ENCODE measurements at regions not wholly inside any gene's neighbourhood (a gene's known extent, or its start where the extent isn't known, plus 50 kb on each side); places are given as distances from the start of the nearest gene placed in this dataset.

GRCh38 chr7:50190776-50191175 lies 97.7 kb upstream of the ZPBP start (continued):
- TF ChIP-seq ZNF532 (CRISPR knock-in tag; IDR thresholded peaks at IDR 0.05; ENCODE audit: borderline replicate concordance) = no peak
- no peak for TF ChIP-seq ZNF138 (CRISPR knock-in tag; conservative IDR thresholded peaks at IDR 0.05)
- TF ChIP-seq KAT7 (CRISPR knock-in tag; IDR thresholded peaks at IDR 0.05; ENCODE audit: borderline replicate concordance) = no peak
- TF ChIP-seq MXD4 (CRISPR knock-in tag; IDR thresholded peaks at IDR 0.05; ENCODE audit: borderline replicate concordance) = no peak
- TF ChIP-seq ZNF219 (CRISPR knock-in tag; IDR thresholded peaks at IDR 0.05; ENCODE audit: borderline replicate concordance) = no peak
- TF ChIP-seq ETV6 (CRISPR knock-in tag; IDR thresholded peaks at IDR 0.05) = no peak
- TF ChIP-seq ZNF396 (CRISPR knock-in tag; IDR thresholded peaks at IDR 0.05; ENCODE audit: borderline replicate concordance) = no peak

GRCh38 chr7:50189371-50189770 lies 96.3 kb upstream of the ZPBP start:
- TF ChIP-seq ZNF317 (CRISPR knock-in tag; IDR thresholded peaks at IDR 0.05; ENCODE audit: borderline replicate concordance, low read depth) (no peak), ZNF138 (CRISPR knock-in tag; conservative IDR thresholded peaks at IDR 0.05) (no peak), FOXK1 (CRISPR knock-in tag; IDR thresholded peaks at IDR 0.05) (no peak), ZNF425 (CRISPR knock-in tag; conservative IDR thresholded peaks at IDR 0.05) (no peak), SP1 (CRISPR knock-in tag; conservative IDR thresholded peaks at IDR 0.05) (no peak), CREM (CRISPR knock-in tag; IDR thresholded peaks at IDR 0.05) (no peak), EMX1 (CRISPR knock-in tag; IDR thresholded peaks at IDR 0.05) (no peak), GRHL2 (CRISPR knock-in tag; IDR thresholded peaks at IDR 0.05; ENCODE audit: insufficient replicate concordance, severe bottlenecking) (no peak), IRF2 (CRISPR knock-in tag; IDR thresholded peaks at IDR 0.05; ENCODE audit: borderline replicate concordance, low read depth) (no peak), TEAD1 (CRISPR knock-in tag; IDR thresholded peaks at IDR 0.05) (no peak), NR3C1 (CRISPR knock-in tag; conservative IDR thresholded peaks at IDR 0.05; ENCODE audit: low read depth) (no peak)
- H3K4me3 Mint-ChIP-seq = no peak overlapping the region
- ChIA-PET CTCF (no interaction called here), POLR2A (no interaction called here)
- DNase-seq (ENCODE audit: low spot score) = no peak
- no peak for ATAC-seq
- peaks cover 5% of the 10 kb centered on the region for H3K4me1 Mint-ChIP-seq
- H3K36me3 Mint-ChIP-seq = no peaks in the 10 kb centered on the region
- no peak overlapping the region for H3K27ac Mint-ChIP-seq
- H3K9me3 Mint-ChIP-seq = peaks cover 22% of the 10 kb centered on the region
- no peaks in the 10 kb centered on the region; the same call in 1 of the 2 replicates for H3K27me3 Mint-ChIP-seq (ENCODE audit: low read depth)

GRCh38 chr7:50185951-50186682 lies 93.1 kb upstream of the ZPBP start:
- Mint-ChIP-seq H3K27ac (no peak overlapping the region), H3K9me3 (peaks cover 22% of the 10 kb centered on the region), H3K4me1 (peaks cover 19% of the 10 kb centered on the region), H3K36me3 (no peaks in the 10 kb centered on the region), H3K27me3 (ENCODE audit: low read depth) (no peaks in the 10 kb centered on the region; the same call in 1 of the 2 replicates), H3K4me3 (no peak overlapping the region)
- POLR2A ChIA-PET = no interaction called here
- DNase-seq (ENCODE audit: low spot score) (no peak), ATAC-seq (no peak)
- CTCF ChIA-PET = no interaction called here
- TF ChIP-seq HMGA2 (CRISPR knock-in tag; IDR thresholded peaks at IDR 0.05) (no peak), NR3C1 (CRISPR knock-in tag; conservative IDR thresholded peaks at IDR 0.05; ENCODE audit: low read depth) (no peak), JUN (CRISPR knock-in tag; IDR thresholded peaks at IDR 0.05) (no peak), ELF4 (CRISPR knock-in tag; IDR thresholded peaks at IDR 0.05; ENCODE audit: low read depth) (no peak), ZNF532 (CRISPR knock-in tag; IDR thresholded peaks at IDR 0.05; ENCODE audit: borderline replicate concordance) (no peak), OVOL2 (CRISPR knock-in tag; IDR thresholded peaks at IDR 0.05; ENCODE audit: borderline replicate concordance) (no peak)
